Activated effector memory CD4-positive, alpha-beta T cell treated with Interleukin-2 at 50 U/mL for 16 hours (primary cell): ENCODE measurements at regions not wholly inside any gene's neighbourhood (a gene's known extent, or its start where the extent isn't known, plus 50 kb on each side); places are given as distances from the start of the nearest gene placed in this dataset.
"Not testable (repeated sequence)": the region's sequence is repeated elsewhere in the genome, so short reads cannot be mapped to it uniquely, and the experiment has no call there.

Experiments used
- DNase-seq: peaks from one replicate; pipeline ENCODE4 v3.0.0-alpha.2; 2020

DNA sequence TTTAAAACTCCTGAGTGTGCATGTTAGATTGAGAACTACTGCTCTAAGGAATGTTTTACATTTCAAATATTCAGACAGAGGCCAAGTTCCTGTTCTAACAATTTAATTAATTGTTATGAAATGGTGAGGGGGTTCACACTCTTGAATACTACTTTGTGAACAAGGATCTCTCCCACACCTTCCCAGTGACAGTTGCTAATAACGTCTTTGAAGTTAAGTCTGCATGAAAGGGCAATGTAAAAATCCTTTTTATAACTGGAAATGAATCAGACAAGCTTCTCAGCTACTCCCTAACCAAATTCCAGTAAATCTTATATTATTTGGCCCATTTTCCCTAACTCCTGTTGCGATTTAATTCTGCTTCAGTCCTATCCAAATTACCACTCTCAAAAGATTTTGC lies 828.5 kb upstream of the ADAMTS5 start:
- DNase-seq, result no peak

DNA sequence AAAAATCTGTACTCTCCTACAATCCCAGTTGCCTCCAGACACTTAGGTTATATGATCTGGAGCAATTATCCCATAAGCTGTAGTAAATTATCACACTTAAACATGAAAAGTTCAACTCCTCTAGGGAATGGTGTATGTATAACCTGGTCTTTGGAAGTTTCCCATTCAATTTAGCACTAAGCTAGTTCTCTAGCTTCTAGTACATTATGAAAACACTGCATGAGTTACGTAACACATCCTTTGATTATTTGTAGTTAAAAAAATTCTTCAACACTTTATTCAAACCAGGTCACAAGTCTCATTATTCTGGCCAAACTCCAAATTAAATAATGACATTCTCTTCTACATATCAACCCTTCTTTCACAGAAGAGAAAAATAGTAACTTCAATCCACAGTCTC lies 827.0 kb upstream of the ADAMTS5 start:
- DNase-seq, result no peak

DNA sequence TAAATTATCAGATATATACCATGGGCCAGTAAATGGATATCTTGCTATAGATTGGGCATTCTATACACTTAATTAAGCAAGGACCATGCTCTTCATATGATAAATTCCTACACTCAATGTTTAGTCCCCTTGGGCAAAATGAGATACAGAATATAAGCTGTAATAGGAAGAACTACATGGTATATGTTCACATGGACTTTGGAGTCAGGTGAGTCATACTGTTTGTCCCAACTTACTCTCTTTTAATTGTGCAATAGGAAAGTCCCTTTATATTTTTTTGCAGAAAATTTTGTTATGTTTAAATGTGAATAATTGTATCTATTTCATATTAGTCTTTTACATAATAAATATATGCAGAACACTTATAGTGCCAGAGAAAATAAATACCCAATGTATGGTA lies 820.2 kb upstream of the ADAMTS5 start:
- no peak for DNase-seq

DNA sequence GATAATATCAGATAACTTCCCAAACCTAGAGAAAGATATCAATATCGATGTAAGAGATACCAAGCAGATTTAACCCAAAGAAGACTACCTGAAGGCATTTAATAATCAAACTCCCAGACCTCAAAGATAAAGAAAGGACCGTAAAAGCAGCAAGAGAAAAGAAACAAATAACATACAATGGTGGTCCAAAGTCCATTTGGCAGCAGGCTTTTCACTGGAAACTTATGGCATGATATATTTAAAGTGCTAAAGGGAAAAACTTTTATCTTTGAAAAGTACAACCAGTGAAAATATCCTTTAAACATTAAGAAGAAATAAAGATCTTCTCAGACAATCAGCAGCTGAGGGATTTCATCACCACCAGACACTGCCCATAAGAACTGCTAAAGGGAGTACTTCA lies 812.7 kb upstream of the ADAMTS5 start:
- DNase-seq, result no peak

DNA sequence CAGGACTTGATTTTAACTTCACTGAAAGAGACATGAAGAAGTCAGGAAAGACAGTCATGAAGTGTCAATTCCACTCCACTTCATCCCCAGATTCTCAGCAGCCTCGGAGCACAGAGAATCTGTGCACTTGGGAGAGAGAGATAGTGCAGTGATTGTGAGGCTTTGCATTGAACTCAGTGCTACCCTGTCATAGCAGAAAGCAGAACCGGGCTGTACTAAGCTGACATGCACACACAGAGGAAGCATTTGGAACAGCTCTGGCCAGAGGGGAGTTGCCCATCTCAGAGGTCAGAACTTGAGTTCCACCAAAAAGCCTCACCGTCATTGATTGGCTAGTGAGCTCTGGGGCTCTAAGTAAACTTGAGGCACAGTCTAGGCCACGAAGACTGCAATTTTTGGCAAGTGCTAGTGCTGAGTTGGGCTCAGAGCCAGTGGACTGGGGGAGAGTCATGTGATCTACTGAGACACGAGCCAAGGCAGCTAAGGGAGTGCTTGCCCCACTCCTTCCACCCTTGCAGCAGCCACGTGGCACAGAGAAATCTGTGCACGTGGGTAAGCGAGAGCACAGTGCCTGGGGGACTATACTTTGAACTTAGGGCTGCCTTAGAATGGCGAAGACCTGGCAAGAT lies 810.2 kb upstream of the ADAMTS5 start:
- DNase-seq, result no peak

DNA sequence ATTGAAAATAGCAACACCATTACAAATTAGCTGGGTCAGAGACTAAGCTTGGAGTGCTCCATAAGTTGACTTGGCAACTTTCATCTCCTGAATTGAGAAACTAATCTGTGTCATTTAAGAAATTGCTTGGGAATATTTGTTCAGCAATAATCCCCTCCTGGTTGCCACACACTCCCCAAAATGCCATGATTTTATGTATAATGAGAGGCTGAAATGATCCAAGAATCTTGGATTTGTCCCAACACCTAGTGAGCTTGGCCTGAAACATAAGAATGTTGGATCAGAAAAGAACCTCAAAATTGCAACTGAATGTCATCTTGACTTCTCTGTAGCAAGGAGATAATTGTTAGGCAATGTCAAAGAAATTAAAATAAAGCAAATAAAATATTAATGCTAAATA lies 805.9 kb upstream of the ADAMTS5 start:
- DNase-seq, result no peak

DNA sequence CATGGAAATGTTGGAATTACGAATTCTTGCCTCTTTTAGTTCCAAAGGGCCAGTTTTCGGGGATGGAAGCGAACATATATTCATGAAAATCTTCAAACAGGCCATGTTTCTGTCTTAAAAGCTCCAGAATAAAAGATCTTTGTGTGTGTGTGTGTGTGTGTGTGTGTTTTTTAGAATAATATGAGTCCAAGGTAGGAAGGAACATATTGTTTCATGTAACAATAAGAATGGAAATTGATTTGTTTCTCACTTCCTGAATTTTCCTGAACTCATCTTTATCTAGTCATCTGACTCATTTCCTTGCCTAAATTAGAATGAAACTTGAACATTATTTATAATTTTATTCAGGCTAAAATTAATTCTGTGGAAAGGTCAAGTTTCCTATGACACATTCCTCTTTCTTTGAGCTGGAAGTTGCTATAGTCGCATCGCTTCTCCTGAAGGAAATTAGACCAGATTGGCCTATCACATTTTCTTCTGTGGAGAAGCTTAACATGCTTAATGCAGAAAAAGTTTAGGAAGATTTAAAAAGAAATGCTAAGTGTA lies 805.1 kb upstream of the ADAMTS5 start:
- DNase-seq, result no peak

DNA sequence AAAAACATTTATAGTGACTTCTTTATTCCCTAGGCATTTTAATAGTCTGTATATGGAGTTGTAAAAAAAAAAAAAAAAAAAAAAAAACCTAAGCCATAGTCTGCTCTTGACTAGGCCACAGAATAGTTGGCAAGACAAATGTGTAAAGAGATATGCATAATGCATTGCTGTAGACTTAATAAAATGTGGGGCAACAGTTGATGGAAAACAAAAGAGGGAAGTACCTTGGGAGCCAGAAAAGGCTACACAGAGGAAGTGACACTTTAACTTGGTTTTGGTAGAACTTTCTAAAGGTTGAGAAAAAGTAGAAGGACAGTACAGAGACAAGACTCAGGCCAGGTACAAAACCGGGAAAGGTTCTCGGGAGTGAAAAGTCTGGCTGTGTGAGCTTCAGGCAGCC lies 802.9 kb upstream of the ADAMTS5 start:
- DNase-seq, result no peak

DNA sequence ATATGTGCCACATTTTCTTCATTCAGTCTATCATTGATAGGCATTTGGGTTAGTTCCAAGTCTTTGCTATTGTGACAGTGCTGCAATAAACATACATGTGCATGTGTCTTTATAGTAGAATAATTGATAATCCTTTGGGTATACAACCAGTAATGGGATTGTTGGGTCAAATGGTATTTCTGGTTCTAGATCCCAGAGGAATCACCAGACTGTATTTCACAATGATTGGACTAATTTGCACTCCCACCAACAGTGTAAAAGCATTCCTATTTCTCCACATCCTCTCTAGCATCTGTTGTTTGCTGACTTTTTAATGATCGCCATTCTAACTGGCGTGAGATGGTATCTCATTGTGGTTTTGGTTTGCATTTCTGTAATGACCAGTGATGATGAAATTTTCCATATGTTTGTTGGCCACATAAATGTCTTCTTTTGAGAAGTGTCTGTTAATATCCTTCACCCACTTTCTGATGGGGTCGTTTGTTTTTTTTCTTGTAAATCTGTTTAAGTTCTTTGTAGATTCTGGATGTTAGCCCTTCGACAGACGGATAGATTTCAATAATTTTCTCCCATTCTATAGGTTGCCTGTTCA lies 801.3 kb upstream of the ADAMTS5 start:
- DNase-seq, result not testable (repeated sequence)

DNA sequence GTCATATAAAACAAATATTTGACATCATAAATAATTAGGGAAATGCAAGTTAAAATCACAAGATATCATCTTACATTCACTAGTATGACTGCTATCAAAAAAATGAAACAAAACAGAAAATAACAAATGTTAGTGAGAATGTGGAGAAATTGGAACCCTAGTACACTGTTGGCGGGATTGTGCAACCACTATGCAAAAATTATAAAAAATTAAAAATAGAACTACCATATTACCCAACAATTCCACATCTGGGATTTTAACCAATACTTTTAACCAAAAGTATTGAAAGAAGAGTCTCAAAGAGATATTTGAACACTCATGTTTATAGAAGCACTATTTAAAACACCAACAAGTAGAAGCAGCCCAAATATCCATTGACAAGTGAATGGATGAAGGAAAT lies 797.2 kb upstream of the ADAMTS5 start:
- DNase-seq, result no peak

DNA sequence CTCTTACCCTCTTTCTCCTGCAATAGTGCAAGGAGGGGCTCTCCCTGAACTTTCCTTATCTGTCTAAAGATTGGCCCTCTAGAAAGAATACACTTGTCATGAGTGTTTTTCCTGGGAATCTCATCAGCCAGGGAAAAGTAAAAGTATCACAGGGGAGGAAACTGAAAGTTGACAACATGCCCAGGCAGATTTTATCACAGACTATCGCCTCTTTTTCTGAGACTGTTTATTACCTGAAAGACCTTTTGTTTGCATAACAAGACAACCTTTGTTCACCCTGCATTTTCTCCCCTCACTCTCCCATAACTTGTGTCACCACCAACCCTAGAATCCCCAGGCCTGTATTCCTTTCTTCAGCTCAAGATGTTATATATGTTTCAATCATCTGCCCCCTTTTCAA lies 794.7 kb upstream of the ADAMTS5 start:
- DNase-seq, result no peak

DNA sequence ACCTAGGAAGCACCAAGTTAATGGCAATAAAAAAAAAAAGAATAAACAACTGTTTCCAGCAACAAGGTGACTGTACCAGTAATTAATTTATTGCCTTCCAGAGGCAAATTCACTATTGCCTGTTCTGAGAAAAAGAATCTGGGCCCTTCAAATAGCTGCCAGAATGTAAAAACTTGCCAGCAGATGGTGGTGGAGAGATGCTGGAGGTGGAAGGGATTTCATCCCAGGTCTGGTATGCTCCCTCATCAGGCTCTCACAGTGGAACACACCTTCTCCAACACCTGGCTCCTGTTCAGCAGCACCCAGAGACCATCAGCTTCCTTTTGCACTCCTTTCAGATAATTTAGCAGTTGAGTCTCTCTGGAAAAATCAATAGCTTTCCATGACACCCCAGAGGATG lies 792.9 kb upstream of the ADAMTS5 start:
- DNase-seq, result no peak

DNA sequence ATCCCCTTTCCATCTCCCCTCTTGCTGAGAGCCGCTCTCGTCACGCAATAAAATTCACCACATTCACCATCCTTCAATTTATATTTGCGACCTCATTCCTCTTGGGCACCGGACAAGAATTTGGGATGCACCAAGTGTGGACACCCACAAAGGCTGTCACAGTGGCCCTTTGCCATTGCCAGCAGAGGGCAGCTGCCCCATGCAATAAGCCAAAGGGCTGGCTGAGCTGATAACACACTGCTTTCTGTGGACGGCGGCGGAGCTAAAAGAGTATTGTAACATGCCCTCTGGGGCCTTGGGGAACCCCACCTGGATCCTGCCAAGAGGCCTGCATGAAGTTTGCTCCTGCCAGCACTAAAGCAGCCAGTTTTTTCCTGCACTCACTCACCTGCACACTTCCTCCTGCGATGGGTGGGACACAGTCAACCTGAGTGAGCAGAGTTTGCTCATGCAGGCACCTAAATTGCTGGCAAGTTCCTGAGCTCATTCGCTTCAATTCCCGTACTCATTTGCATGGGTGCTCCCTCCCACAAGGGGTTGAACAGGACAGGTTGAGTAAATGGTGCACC lies 792.3 kb upstream of the ADAMTS5 start:
- DNase-seq, result no peak

DNA sequence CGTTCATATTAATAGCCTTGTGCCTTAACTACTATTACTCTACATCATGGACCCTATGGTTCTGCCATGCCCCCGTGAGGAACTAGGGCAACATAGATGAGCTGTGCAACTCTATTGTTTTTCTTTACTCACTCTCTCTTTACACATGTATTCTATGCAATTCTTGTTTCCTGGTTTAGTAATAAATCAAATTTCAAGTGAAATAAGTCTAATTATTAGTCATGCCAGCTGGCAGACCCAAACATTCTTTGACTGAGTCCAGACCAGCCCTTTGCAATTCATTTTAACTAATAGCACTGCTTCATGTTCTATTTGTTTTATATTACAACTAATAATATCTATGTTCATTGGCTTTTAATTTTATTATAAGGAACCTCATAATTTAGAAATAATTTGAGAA lies 789.3 kb upstream of the ADAMTS5 start:
- no peak for DNase-seq

DNA sequence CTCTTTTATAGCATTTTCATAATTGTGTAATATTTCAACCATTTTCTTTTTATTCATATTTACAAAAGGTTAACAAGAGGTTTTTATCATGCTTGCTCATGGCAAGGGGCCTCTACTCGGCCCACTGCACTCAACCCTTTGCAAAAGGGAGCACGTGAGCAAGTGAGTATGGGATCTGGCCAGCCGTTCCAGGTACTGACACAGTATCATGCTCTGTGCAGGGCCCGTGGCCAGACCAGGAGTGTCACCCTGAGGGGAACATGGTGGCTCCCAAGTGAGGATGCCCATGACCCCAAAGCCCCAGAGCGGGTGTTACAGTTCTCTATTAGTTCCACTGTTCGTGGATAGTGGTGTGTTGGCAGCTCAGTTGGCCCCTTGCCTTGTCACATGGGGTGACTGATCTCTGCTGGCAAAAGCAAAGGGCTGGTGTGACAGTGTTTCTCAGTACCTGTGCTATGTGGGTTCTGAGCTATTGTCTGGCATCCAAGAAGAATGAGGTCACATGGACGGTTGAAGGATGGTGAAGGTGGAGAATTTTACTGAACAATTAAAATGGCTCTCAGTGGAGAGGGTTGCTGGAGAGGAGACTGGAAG lies 777.2 kb upstream of the ADAMTS5 start:
- no peak for DNase-seq

DNA sequence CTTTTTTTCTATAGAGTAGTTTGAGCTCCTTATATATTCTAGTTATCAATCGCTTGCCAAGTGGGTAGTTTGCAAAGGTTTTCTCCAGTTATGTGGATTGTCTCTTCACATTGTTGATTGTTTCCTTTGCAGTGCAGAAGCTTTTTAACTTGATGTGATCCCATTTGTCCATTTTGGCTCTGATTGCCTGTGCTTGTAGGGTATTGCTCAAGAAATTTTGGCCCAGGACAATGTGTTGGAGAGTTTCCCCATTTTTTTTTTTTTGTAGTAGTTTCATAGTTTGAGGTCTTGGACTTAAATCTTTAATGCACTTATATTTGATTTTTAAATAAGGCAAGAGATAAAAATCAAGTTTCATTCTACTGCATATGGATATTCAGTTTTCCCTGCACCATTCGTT lies 774.8 kb upstream of the ADAMTS5 start:
- DNase-seq, result no peak

DNA sequence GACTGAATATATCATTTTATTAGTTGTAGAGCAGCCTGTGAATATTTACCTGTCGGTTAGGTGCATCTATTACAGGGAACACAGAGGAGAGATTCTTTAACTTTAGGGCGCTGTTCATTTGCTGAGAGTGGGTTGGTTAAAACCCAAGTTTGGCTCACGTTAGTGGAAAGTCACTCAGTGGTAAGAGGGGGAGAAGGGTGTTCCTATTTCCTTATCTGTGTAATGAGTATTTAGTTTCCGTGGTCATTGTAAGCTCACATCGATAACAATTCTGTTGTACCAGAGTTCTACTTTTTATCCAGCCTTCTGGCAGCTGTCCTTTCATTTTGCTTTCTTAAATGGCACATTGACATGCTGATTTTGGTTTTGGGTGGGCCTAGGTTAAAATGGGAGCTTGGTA lies 773.2 kb upstream of the ADAMTS5 start:
- DNase-seq, result no peak

DNA sequence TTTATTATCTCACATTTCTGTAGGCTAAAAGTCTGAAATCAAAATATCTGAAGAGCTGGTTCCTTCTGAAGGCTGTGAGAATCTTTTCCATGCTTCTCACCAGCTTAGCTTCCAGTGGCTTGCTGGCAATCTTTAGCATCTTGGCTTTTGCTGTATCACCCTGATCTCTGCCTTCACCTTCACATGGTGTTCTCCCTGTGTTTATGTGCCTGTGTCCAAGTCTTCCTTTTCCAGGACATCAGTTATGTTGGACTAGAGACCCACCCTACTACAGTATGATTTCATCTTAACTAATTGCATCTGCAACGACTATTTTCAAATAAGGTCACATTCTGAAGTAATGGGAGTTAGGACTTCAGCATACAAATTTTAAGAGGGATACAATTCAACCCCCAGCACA lies 772.3 kb upstream of the ADAMTS5 start:
- DNase-seq, result no peak

DNA sequence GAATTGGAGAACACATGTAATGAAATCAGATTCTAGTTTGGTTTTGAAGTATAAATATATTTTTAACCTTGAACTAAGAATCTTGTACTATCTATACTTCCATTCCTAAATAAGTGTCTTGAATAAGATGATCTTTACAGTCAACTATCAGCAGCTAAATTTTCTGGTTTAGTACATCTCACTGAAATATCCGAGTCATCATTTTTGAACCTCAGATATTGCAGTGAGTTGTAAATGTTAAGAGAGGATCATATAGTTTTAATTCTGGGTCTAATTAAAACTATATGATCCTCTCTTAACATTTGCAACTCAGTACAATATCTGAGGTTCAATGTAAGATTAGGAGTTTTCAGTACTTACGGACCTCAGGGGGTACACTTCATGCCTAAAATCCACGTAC lies 768.8 kb upstream of the ADAMTS5 start:
- DNase-seq, result no peak

DNA sequence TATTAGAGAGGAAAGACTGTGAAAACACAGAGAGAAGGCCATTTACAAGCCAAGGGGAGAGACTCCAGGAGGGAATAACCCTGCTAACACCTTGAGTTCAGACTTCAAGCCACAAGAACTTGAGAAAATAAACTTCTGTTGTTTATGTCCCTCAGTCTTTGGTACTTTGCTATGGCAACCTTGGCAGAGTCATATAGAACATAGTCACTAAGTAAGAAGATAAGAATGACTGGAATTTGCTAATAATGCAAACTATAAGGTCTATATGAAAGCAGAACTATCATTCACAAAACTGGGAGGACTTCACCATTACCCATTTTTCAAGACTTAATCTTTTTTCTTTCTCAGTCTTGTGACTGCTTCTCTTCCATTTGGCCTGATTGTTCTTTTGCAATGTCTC lies 767.3 kb upstream of the ADAMTS5 start:
- DNase-seq, result no peak

DNA sequence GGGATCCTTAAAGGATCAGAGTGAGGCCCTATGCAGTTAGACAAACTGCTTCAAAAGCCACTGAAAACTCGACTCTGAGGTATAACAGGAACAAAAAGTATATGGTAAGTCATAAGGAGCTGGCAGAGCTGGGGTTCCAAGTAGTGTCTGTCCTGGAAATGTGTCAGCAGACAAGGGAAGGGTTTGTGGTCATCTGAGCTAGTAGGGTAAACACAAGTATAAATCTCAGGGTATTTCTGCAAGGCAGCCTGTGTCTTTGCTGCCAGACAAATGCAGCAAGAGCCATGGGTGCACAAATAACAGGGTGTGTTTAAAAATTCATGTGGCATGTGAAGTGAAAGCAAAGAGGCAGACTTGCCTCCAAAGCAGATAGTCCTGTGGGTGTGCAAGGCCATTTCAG lies 759.0 kb upstream of the ADAMTS5 start:
- DNase-seq, result no peak

DNA sequence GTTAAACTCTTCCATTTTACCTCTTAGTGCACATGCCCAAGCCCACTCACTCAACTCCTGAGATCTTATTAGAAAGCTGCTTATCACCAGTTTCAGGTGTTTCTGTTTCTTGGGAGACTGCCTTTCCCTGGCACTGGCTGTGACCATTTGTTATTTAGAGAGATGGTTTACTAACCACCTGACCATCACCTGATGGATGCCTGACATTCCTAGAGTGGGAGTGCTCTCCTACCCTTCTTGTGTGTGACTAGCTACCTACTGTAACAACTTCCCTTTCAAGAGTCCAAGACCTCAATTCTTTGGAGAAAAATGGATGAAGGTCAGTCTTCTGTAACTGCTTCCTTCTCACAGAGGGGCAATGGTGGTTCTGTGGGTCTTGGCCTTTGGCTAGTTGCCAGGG lies 755.2 kb upstream of the ADAMTS5 start:
- no peak for DNase-seq

DNA sequence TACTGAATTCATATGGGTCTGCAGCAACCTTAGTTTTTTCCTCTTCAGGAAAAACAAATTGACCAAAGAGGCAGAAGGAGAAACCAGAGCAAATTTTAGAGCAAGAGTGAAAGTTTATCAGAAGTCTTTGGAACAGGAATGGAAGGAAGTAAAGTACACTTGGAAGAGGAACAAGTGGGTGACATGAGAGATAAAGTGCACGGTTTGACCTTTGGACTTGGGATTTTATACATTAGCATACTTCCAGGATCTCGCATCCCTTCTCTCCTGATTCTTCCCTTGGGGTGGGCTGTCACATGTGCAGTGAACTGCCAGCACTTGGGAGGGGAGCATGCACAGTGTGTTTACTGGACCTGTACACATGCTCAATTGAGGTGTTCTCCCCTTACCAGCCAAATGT lies 754.8 kb upstream of the ADAMTS5 start:
- DNase-seq, result no peak

DNA sequence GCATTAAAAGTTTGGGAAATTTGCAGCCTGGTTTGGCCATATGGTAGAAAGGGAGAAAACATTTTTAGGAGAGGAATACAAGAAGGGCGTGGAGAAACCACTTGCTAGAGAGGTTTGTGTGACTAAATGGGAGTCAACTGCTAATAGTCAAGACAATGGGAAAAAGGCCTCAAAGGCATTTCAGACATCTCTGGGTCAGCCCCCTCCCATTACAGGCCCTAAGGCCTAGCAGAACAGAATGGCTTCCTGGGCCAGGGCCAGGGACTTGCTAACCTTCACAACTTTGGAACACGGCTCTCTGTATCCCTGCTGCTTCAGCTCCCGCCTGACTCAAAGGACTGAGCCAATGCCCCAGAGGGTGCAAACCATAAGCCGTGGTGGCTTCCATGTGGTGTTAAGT lies 752.3 kb upstream of the ADAMTS5 start:
- DNase-seq, result no peak
